GM23338 (cell line): ENCODE measurements at regions not wholly inside any gene's neighbourhood (a gene's known extent, or its start where the extent isn't known, plus 50 kb on each side); places are given as distances from the start of the nearest gene placed in this dataset.

Experiments
- ATAC-seq: fragments of 200-7000 bp; cut with Tn5 transposase; 3 replicates; pipeline ENCODE4 v1.9.1; 2020
- DNase-seq: peaks from one replicate; pipeline ENCODE4 v3.0.0-alpha.2; 2015; ENCODE audit warnings: low spot score
- H2AFZ ChIP-seq: fragments of 200-600 bp; sonication (generic); 2 replicates; pipeline ENCODE4 v1.8.0; 2016; ENCODE audit warnings: antibody characterized with exemption, mild to moderate bottlenecking, moderate library complexity
- H3F3A ChIP-seq: fragments of 200-600 bp; sonication (generic); replicated peaks from 2 replicates; pipeline ENCODE4 v1.8.0; 2017; ENCODE audit warnings: antibody characterized with exemption, mixed run types, low read depth
- H3K27ac ChIP-seq: fragments of 200-600 bp; sonication (generic); 2 replicates; pipeline ENCODE4 v1.6.1; 2016; ENCODE audit warnings: low read depth
- H3K27me3 ChIP-seq: fragments of 200-600 bp; sonication (generic); 2 replicates; pipeline ENCODE4 v1.8.0; 2016; ENCODE audit warnings: mild to moderate bottlenecking, mixed run types, moderate library complexity; ENCODE audit not compliant: insufficient read depth
- H3K36me3 ChIP-seq: fragments of 200-600 bp; sonication (generic); 2 replicates; pipeline ENCODE4 v1.8.0; 2016; ENCODE audit warnings: mild to moderate bottlenecking; ENCODE audit not compliant: insufficient read depth
- H3K4me1 ChIP-seq: fragments of 200-600 bp; sonication (generic); 2 replicates; pipeline ENCODE4 v1.8.0; 2016; ENCODE audit warnings: mild to moderate bottlenecking, moderate library complexity; ENCODE audit not compliant: insufficient read depth
- H3K4me2 ChIP-seq: fragments of 200-600 bp; sonication (generic); 2 replicates; pipeline ENCODE4 v1.7.1; 2017; ENCODE audit warnings: mixed run types
- H3K4me3 ChIP-seq: fragments of 200-600 bp; sonication (generic); 2 replicates; pipeline ENCODE4 v1.6.1; 2016; ENCODE audit warnings: mixed run types
- H3K79me2 ChIP-seq: fragments of 200-600 bp; sonication (generic); replicated peaks from 2 replicates; pipeline ENCODE4 v1.8.0; 2017; ENCODE audit warnings: mild to moderate bottlenecking; ENCODE audit not compliant: insufficient read depth
- H3K9me2 ChIP-seq: fragments of 200-600 bp; sonication (generic); 2 replicates; pipeline ENCODE4 v1.8.0; 2017; ENCODE audit not compliant: insufficient read depth
- H4K20me1 ChIP-seq: fragments of 200-600 bp; sonication (generic); replicated peaks from 2 replicates; pipeline ENCODE4 v1.8.0; 2017; ENCODE audit warnings: mild to moderate bottlenecking; ENCODE audit not compliant: insufficient read depth
- H3K27ac Mint-ChIP-seq: 2 replicates; pipeline ENCODE4 v1.8.0; 2020; ENCODE audit warnings: inconsistent platforms, mild to moderate bottlenecking, moderate library complexity, mixed read lengths
- H3K27me3 Mint-ChIP-seq: 3 replicates; pipeline ENCODE4 v1.8.0; 2022; ENCODE audit warnings: low read depth, mild to moderate bottlenecking, moderate library complexity, mixed read lengths, inconsistent platforms; ENCODE audit not compliant: insufficient read depth, poor library complexity
- H3K36me3 Mint-ChIP-seq: 3 replicates; pipeline ENCODE4 v1.8.0; 2021; ENCODE audit warnings: low read depth, mild to moderate bottlenecking, inconsistent platforms, moderate library complexity, mixed read lengths
- H3K4me1 Mint-ChIP-seq: 3 replicates; pipeline ENCODE4 v1.8.0; 2020; ENCODE audit warnings: mild to moderate bottlenecking, inconsistent platforms, mixed read lengths
- H3K4me3 Mint-ChIP-seq: 3 replicates; pipeline ENCODE4 v1.8.0; 2021; ENCODE audit warnings: moderate library complexity, mild to moderate bottlenecking, inconsistent platforms, mixed read lengths
- H3K9me3 Mint-ChIP-seq: 3 replicates; pipeline ENCODE4 v1.8.0; 2020; ENCODE audit warnings: moderate library complexity, mild to moderate bottlenecking, inconsistent platforms, mixed read lengths
- CREB1 ChIP-seq: fragments of 250-450 bp; sonication (Bioruptor Pico); IDR thresholded peaks from 2 replicates; pipeline ENCODE4 v1.5.0; 2020; ENCODE audit warnings: low read depth, mild to moderate bottlenecking, moderate library complexity
- CTCF ChIP-seq, 2 experiments: fragments of 200-600 bp in 1 of 2; sonication (generic) in 1 of 2; conservative IDR thresholded peaks; 2 replicates each; pipeline versions ENCODE4 v1.5.1 to v1.6.1; 2016 to 2017; ENCODE audit warnings: antibody characterized with exemption in 2 of 2, low read depth in 2 of 2, mild to moderate bottlenecking in 2 of 2, moderate library complexity in 1 of 2
- ETS1 ChIP-seq: IDR thresholded peaks from 2 replicates; pipeline ENCODE4 v1.6.1; 2016; ENCODE audit warnings: antibody characterized with exemption
- EZH2 ChIP-seq: fragments of 200-600 bp; sonication (generic); IDR thresholded peaks from one replicate; pipeline ENCODE4 v1.8.0; 2017; ENCODE audit warnings: antibody characterized with exemption, mild to moderate bottlenecking, low read depth; ENCODE audit not compliant: unreplicated experiment
- EZH2phosphoT487 ChIP-seq: fragments of 200-600 bp; sonication (generic); IDR thresholded peaks from one replicate; pipeline ENCODE4 v1.8.1; 2018; ENCODE audit warnings: antibody characterized with exemption; ENCODE audit not compliant: unreplicated experiment
- JUNB ChIP-seq: IDR thresholded peaks from one replicate; pipeline ENCODE4 v1.6.1; 2016; ENCODE audit warnings: antibody characterized with exemption; ENCODE audit not compliant: unreplicated experiment
- NANOG ChIP-seq: IDR thresholded peaks from 2 replicates; pipeline ENCODE4 v1.6.1; 2016; ENCODE audit warnings: antibody characterized with exemption, borderline replicate concordance
- POLR2AphosphoS5 ChIP-seq: IDR thresholded peaks from 2 replicates; pipeline ENCODE4 v1.6.1; 2016; ENCODE audit warnings: antibody characterized with exemption, low read depth
- REST ChIP-seq: IDR thresholded peaks from one replicate; pipeline ENCODE4 v1.6.1; 2018; ENCODE audit warnings: antibody characterized with exemption; ENCODE audit not compliant: unreplicated experiment
- STAT1 ChIP-seq: IDR thresholded peaks from one replicate; pipeline ENCODE4 v1.6.1; 2016; ENCODE audit warnings: antibody characterized with exemption; ENCODE audit not compliant: unreplicated experiment
- ZNF114 ChIP-seq: fragments of 250-450 bp; sonication (Bioruptor Pico); IDR thresholded peaks from 2 replicates; pipeline ENCODE4 v1.5.0; 2020; ENCODE audit warnings: mild to moderate bottlenecking, moderate library complexity
- ZNF331 ChIP-seq: fragments of 250-450 bp; sonication (Bioruptor Pico); IDR thresholded peaks from 2 replicates; pipeline ENCODE4 v1.5.0; 2020; ENCODE audit warnings: low read depth, mild to moderate bottlenecking, moderate library complexity
- ZNF462 ChIP-seq: fragments of 250-450 bp; sonication (Bioruptor Pico); IDR thresholded peaks from 2 replicates; pipeline ENCODE4 v1.5.0; 2020; ENCODE audit warnings: mild to moderate bottlenecking, moderate library complexity

- no peaks in the 10 kb centered on the region for H3K79me2 ChIP-seq
- H2AFZ ChIP-seq, result no peak overlapping the region
- H3K27ac ChIP-seq, result no peak overlapping the region
- no peaks in the 10 kb centered on the region for H3K36me3 Mint-ChIP-seq
- H3K27me3 ChIP-seq, result no peaks in the 10 kb centered on the region
- H3K4me1 Mint-ChIP-seq, result peaks cover 4% of the 10 kb centered on the region; the same call in 2 of the 3 replicates
- H3F3A ChIP-seq, result no peaks in the 10 kb centered on the region
- no peaks in the 10 kb centered on the region for H3K36me3 ChIP-seq
- H3K9me3 Mint-ChIP-seq, result no peaks in the 10 kb centered on the region
- H3K4me3 ChIP-seq, result no peak overlapping the region
- no peak overlapping the region for H3K4me2 ChIP-seq
- H4K20me1 ChIP-seq, result no peaks in the 10 kb centered on the region
- H3K4me3 Mint-ChIP-seq, result no peak overlapping the region
- ATAC-seq (no peak), DNase-seq (no peak)
- no peaks in the 10 kb centered on the region for H3K27me3 Mint-ChIP-seq
- H3K27ac Mint-ChIP-seq, result no peak overlapping the region
- no peaks in the 10 kb centered on the region for H3K9me2 ChIP-seq
- no peak for TF ChIP-seq ZNF114
- no peak for TF ChIP-seq CTCF (conservative IDR thresholded peaks at IDR 0.05; ENCODE audit: low read depth in 2 of 2)
- TF ChIP-seq EZH2, result no peak
- TF ChIP-seq NANOG, result no peak
- TF ChIP-seq POLR2AphosphoS5, result no peak
- no peak for TF ChIP-seq JUNB
- no peak for TF ChIP-seq REST
- no peak for TF ChIP-seq ZNF331 (CRISPR knock-in tag)
- TF ChIP-seq STAT1, result no peak
- no peak for TF ChIP-seq ZNF462 (CRISPR knock-in tag)
- TF ChIP-seq CREB1 (CRISPR knock-in tag), result no peak
- TF ChIP-seq ETS1, result no peak
- no peak for TF ChIP-seq EZH2phosphoT487
- H3K4me1 ChIP-seq, result no peaks in the 10 kb centered on the region
These were observed 271.1 kb upstream of the CDH19 start for GRCh38 chr18:66874812-66875474.
